ENCODE measurements at regions not wholly inside any gene's neighbourhood (a gene's known extent, or its start where the extent isn't known, plus 50 kb on each side); places are given as distances from the start of the nearest gene placed in this dataset.

DNA sequence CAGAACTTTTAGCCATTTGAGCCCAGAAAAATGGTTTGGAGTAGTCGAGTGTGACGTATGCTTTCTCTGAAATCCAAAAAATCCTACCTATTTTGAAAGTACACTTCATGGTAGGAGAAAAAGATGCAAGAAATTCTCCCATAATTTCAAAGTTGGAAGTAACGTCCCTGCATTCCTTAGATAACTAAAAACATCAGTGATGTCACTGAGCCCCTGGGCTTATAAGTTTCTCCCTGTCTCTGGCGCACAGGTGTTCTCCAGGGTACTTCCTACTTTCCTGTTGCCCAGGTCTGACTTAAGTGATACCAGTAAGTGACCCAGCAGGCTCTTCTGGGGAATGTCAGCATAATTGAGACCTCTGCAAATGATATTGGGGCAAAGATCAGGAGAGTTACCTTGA is 90.5 kb upstream of the WDR1 start:
- DNase-seq (ENCODE audit: low read depth in 4 of 4, low spot score in 3 of 4), result no peak

DNA sequence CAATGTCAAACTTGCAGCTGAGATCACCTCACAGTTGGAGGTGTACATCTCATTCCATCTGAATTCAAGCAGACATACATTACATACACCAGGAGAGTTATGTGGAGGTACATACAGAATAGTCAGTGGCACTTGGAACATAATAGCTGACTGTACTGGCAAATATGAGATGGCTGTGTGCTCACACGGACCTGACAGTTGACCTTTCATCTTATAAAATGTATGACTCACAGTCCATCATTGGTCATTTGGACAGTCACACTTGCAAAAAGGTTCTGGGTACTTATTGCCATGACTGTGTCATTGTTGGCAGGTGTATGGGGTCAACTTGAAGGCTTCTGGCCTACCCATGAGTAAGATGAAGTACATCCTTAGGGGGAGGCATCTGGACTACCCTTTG is 88.6 kb upstream of the WDR1 start:
- no peak for DNase-seq (ENCODE audit: low read depth in 4 of 4, low spot score in 3 of 4)

DNA sequence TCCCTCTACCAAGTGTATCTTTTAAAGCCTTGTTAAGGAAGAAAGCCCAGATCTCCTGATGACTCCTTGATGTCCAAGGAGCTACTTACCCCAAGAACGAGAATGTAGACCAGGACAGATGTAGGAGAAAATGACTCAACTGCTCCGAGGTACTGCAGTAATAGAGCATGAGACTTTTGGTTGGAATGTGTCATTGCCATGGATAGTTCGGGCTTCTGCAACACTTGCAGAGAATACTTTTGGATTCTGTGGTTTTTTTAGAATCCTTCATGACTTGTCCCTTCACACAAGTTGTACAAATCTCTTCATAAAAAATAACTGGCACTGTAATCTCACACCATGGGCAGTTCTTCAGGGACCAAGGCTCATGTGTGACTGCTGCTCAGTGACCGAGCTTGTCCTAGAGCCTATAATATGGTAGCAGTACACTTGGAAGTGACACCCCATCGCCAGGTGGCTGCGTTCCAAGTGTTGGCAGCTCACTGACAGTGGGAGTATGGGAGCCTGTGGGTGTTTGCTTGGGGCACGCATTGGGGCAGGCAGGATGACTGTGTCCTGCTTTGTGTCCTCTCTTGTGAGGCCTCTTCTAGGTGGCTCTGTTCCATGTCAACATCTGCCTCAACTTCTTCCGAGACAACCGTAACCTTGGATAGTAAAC is 87.9 kb upstream of the WDR1 start:
- no peak for DNase-seq (ENCODE audit: low read depth in 4 of 4, low spot score in 3 of 4)

DNA sequence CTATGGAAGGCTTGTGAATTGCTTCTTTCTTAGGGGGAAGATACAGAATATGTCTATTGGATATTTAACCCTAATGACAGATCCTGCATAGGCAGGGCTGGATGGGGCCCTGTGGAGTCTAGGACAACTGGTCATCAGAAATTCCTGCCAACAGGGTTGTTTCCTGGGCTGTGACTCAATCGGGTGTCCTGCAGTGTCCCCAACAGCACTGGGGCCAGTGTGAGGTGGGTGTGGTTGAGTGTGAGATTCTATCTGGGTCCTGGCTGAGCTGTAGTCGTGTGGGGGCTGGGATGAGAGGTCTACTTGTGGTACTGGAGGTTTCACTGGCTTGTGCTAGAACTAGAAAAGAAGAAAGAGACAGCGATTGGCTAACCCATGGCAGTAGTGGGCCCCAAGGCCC is 87.3 kb upstream of the WDR1 start:
- no peak for DNase-seq (ENCODE audit: low read depth in 4 of 4, low spot score in 3 of 4)

DNA sequence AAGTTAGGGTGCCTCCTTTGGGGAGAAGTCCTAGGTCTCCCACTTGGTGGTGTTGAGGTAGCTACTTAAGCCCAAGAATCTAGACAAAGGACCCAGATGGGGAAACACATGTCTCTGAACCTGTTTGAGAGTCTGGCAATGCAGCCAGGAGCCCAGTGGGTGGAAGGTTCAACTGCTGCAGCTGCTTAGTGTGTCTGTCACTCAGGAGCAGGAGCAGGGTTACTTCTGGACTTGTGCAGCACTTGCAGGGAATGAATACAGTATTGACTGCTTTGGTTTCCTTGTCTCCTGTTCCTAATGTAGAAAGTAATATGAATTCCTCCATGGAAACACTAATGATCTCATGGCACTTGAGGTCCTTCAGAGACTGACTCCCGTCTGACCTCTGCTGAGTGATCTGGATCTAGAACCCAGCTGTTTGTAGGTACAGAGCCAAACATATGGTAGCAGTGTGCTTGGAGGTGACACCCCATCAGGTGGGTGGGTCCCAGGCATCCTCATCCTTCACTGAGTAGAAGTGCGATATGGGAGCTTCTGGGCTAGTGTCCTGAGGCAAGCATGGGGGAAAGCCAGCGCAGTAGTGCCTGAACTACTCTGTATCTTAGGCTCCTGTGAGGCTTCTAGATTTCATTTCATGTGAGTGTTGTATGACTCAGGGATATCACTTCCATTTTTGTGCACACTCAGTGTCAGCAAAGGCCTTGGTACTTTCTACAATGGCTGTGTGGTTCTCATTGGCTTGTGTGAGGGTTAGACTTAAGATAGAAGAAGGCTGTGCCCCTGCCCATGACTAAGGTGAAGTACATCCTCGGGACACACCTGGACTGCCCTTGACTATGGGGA is 85.0 kb upstream of the WDR1 start:
- no peak for DNase-seq (ENCODE audit: low read depth in 4 of 4, low spot score in 3 of 4)

DNA sequence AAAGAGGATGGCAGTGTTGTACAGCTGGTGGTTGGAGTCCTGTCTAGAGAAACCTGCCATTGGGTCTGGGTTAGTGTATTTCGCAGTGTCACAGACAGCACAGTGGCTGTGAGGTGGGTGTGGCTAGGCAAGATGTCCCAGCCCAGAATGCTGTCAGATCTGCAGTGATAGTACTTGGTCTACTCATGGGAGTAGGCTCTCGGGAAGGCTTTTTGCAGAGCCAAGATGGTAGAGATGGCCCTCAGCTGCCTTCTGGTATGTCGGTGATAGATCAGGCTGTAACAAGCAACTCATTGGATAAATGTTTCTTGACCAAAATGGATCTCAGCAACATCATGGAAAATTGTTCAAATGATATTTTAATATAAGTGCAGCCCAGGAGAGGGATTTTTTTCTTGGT is 84.3 kb upstream of the WDR1 start:
- no peak for DNase-seq (ENCODE audit: low read depth in 4 of 4, low spot score in 3 of 4)

DNA sequence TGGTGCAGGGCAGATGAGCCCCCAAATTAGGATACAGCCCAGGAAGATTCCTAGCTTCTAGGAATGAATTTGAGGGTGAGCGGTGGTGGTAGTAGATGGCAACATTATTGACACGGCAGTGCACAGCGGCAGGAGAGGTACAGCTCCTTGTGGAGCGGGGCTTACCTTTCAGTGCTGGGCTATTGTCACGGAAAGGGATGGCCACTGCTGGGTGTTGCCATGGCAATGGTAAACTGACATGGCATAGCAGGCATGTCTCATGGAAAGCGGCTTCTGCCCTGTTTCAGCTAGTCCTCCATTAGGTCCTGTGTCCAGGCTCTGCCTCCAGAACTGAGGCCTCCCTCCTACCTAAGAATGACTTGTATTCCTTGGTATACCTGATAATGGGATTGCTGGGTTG is 81.8 kb upstream of the WDR1 start:
- no peak for DNase-seq (ENCODE audit: low read depth in 4 of 4, low spot score in 3 of 4)

DNA sequence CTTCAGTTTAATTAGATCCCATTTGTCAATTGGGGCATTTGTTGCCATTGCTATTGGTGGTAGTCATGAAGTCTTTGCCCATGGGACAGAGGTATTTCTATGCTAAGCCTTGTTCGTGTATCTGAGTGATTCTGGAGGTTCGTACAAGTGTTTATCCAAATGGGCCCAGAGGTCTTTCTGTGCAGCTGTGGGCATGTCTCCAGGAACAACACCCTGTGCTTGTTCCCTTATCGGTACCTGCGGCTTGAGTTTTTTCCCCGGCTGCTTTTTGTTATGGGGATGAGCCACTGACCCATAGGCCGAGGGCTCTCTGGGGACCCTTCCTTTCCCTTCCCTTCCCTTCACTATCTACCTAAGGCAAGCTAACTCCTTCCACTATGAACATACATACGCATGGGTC is 81.4 kb upstream of the WDR1 start:
- no peak for DNase-seq (ENCODE audit: low read depth in 4 of 4, low spot score in 3 of 4)

DNA sequence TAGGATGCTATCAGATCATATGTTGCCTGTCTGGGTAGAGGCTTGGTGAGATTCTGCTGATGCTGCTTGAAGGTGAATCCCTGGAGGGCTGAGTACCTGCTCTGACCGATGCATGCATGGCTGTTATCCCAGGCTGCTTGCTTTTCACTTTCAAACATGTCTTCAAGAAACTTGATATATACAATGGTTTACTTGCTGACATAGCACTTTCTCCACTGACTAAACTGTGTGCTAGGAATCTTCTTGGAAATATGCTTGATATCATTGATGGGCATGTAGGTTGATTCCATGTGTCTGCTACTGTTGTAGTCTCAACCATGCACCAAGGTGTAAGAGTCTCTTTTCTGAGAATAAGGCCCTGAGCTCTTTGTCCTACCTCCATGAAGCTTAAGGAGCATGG is 79.6 kb upstream of the WDR1 start:
- no peak for DNase-seq (ENCODE audit: low read depth in 4 of 4, low spot score in 3 of 4)

DNA sequence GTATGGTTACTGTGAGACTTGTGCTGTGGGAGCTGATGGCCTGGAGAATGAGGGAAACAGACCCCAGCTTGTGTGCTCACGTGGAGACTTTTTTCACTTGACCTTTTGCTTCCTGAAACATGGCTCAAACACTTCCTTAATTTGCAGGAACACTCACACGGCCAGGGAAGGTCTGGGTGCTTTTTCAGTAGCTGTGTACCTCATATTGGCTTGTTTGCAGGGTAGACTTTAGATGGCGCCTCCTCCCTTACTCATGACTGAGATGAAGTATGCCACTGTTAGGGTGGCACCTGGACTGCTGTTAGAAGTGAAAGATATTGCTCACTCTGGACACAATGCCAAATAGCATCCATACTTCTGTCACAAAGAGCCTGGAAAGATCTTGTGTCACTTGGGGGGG is 75.7 kb upstream of the WDR1 start:
- DNase-seq (ENCODE audit: low read depth in 4 of 4, low spot score in 3 of 4), result no peak

DNA sequence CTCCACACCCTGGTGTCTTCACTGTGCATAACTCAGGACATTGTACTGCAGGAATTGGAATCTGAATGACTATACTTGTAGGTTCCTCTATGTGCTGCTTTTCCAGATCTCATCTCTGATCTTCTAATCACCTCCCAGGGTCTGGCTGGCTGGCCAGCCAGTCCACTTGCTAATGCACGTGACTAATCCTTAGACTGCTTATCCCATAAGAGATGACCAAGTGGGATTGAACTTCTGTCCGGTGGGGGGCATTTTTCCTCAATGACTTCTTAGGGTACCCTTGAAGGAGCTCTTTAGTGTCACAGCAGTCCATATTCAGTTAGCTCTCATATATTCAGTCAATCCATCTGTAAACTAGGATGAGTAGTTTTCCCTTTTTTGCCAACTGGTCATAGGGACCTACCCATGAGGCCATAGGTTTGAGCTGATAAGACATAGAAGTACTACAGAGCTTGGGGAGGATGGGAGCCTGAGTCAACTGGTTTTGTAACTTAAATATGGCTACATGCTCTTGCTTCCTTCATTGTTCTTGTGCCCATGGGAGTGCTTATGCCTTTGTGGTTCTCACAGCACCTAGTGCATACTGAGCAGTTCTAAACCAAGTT is 71.9 kb upstream of the WDR1 start:
- no peak for DNase-seq (ENCODE audit: low read depth in 4 of 4, low spot score in 3 of 4)

DNA sequence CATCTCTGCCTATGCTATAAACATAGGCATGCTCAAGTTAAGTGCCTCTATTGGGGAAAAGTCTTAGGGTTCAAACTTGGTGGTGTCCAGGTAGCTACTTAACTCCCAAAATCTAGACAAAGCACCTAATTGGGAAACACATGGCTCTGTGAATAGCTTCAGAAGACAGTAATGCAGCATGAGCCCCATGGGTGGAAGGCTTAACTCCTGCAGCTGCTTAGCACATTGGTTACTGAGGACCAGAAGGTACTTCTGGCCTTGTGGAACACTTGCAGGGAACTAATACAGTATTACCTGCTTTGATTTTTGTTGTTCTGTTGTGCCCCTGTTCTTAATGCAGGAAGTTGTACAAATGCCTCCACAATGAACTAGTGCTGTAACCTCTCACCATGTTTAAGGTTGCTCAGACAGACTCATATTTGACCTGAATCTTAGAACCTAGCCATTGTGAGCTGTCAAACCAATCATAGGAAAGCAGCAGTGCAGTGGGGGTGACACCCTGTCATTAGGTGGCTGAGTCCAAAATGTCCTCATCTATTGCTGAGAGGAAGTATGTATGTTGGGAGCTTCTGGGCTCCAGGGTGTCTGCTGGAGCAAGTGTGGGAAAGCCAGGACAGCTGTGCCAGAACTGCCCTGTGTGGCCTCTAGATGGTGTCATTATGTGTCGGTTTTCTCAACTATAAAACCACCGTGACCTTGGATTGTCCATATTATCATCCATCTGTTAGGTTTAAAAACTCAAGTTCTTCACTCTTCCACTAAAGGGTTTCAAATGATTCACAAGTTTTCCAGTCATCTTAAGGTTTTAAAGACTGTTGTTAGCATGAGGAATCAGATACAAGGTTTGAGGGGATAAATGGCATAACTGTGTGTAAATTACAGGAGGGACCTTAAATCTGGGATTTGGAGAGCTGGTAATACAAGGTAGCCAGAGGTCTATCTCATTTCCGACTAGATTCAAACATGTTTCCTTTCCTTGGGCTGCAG is 69.9 kb upstream of the WDR1 start:
- no peak for DNase-seq (ENCODE audit: low read depth in 4 of 4, low spot score in 3 of 4)

DNA sequence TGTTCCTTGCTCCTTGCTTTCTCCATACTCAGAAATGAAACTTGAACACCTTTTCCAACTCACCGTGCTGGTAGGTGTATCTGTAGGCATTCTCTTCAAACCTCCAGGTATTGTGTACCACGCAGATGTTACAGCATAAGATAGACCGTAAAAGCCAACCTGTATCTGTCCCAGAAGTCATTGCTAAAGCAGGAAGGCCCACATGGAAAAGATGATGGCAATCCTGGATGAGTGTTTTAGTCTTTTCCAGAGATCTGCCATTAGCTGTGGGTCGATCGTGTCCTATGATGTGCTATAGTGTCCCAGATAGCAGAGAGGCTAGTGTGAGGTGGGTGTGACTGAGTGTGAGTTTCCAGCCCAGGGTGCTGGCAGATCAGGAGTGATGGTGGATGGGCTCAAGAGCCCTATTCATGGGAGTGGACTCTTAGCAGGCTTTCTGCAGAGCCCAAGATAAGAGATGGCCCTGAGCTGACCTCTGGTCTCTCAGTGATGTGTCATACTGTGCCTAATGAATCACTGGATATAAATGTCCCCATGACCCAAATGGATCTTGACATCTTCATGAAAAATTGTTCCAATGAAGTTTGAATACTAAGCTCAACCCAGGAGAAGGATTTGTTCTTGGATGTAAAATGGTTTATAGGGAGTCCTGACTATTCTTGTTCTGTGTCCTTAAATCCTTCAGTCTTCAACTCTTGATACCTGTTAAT is 69.1 kb upstream of the WDR1 start:
- DNase-seq (ENCODE audit: low read depth in 4 of 4, low spot score in 3 of 4), result no peak

DNA sequence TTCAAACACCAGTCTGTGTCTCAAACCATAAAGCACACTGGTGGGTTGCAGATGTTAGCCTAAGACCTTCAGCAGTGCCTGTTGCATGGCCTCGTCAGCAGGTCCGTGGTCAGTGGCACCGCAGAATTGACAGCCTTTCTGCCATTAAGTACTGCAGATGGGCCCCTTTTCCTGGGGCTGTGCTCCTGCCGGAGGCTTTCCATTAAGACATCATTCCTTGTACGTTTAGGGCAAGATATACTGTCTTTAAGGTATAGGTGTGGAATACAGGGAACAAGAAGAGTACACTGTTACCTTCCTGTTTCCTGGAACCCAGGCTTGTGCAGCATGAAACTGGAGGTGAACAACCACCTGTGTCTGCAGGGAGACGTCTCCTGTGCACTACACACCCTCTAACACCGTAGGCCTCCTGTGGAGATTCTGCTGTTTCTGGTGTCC is 67.9 kb upstream of the WDR1 start:
- no peak for DNase-seq (ENCODE audit: low read depth in 4 of 4, low spot score in 3 of 4)

DNA sequence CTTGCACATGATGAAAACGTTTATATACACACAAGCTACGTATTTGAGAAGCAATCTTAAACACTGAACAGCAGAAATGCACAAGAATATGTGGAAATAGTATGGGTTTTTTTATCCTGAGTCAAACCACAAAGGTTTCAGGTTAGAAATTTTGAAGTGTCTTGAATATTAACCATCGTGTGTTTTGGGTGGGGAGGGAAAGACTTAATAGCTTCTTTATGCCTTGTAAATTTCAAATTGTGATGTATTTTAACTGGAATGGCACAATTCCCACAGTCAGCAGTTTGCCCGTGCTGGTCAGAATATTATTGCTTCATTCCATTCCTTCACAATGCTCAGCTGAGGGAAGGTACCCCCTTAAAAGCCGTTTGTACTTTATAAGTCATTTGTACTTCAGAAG is 67.4 kb upstream of the WDR1 start:
- DNase-seq (ENCODE audit: low read depth in 4 of 4, low spot score in 3 of 4), result no peak

DNA sequence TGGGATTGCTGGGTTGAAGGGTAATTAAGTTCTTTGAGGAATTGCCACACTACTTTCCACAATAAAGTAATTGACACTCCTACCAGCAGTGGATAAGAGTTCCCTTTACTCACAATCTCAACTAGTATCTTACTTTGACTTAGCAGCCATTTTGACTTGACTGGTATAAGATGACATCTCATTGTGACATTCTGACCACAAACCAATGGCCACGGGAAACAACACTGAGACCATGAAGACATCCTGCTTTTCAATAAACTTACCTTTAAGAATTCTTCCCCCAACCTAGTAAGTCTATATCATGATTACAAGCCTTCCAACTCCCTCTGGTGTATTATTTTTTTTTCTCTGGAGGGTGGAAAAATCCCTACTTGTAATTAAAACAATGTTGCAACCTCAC is 66.9 kb upstream of the WDR1 start:
- no peak for DNase-seq (ENCODE audit: low read depth in 4 of 4, low spot score in 3 of 4)

DNA sequence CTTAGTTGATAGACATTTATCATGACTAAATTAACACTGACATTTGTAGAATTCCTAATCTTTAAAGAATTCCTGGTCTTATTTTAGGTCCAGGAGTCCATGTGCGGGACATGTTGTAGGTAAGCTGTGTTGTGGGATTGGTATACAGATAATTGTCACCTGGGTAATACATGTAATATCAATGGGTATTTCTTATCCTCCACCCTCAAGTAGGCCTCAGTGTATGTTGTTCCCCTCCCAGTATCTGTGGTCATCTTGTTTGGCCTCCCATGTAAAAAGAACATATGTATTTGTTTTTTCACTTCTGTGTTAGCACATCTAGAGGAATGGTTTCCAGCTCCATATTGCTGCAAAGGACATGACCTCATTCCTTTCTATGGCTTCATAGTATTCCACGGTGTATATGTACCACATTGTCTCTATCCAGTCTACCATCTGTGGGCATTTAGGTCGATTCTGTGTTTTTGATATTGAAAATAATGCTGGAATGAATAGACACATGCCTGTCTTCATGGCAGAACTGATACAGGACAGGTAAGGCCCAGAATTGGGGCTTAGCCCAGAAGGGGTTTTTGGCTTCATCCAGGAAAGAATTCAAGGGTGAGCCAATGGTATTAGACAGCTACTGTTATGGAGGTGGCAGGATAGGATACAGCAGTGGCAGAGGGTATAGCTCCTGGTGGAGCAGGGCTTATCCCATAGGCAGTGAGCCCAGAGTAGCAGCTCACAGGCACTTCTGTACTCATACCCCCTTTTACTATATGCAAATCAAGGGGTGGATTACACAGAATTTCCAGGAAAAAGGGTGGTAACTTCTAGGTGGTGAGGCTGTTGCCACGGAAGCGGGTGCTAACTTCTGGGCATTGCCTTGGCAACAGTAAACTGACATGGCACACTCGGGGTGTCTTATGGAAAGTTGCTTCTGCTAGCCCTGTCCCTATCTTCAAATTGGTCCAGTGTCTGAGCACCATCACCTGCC is 66.1 kb upstream of the WDR1 start:
- DNase-seq (ENCODE audit: low read depth in 4 of 4, low spot score in 3 of 4), result no peak

DNA sequence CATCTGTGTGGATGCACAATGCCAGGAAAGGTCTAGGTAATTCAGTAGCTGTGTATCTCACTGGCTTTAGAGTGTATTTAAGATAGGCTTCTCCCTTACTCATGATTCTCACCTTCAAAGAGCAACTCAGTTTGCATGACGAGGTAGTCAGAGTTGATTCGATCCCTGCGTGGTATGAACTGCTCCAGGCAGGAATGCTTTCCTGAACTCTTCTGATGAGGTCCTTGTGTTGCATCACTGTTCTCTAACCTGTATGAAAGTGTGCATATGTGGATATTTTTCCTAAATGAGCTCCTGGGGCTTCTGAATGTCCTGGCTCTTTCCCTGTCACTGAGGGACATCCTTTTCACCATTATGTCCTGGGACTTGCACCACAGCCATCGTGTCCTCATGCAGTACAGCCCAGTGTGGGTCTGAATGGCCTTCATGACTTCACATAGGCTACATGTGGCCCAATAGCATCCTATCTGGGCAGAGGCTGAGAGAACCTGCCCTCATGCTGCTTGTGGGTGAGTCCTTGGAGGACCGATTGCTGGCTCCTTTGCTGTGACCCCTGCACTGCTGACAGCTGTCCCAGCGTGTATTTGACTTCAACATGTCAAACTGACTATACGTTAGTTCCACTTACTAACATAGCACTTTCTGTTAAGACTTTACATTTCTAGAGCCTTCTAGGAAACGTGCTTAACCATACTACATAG is 65.3 kb upstream of the WDR1 start:
- no peak for DNase-seq (ENCODE audit: low read depth in 4 of 4, low spot score in 3 of 4)
